Left ventricle myocardium inferior (tissue), 1 donor: ENCODE measurements at regions not wholly inside any gene's neighbourhood (a gene's known extent, or its start where the extent isn't known, plus 50 kb on each side); places are given as distances from the start of the nearest gene placed in this dataset.
"Not testable (repeated sequence)": the region's sequence is repeated elsewhere in the genome, so short reads cannot be mapped to it uniquely, and the experiment has no call there.

Experiments
- DNase-seq: peaks from one replicate; pipeline ENCODE4 v3.0.0-alpha.2; 2020
- H3K27ac ChIP-seq: fragments of 200-600 bp; replicated peaks from 2 replicates; pipeline ENCODE4 v1.8.0; 2021
- H3K27me3 ChIP-seq: fragments of 200-600 bp; 2 replicates; pipeline ENCODE4 v1.8.0; 2021; ENCODE audit warnings: low read depth
- H3K36me3 ChIP-seq: fragments of 200-600 bp; 2 replicates; pipeline ENCODE4 v1.8.0; 2021
- H3K4me1 ChIP-seq: fragments of 200-600 bp; 2 replicates; pipeline ENCODE4 v1.8.0; 2021
- H3K4me3 ChIP-seq: fragments of 200-600 bp; 2 replicates; pipeline ENCODE4 v1.8.0; 2021; ENCODE audit warnings: mild to moderate bottlenecking, moderate library complexity
- H3K9me3 ChIP-seq: fragments of 200-600 bp; replicated peaks from 2 replicates; pipeline ENCODE4 v1.8.0; 2021
- CTCF ChIP-seq: fragments of 200-600 bp; IDR thresholded peaks from 2 replicates; pipeline ENCODE4 v1.8.0; 2021; ENCODE audit warnings: antibody characterized with exemption, mild to moderate bottlenecking, borderline replicate concordance
- intact Hi-C: fragments of 100-400 bp; cut with micrococcal nuclease; formaldehyde crosslinking; loops from one replicate; pipeline ENCODE4 v1.11.0; 2022
- donor health status: DM: no; HTN: yes; CAD: no; lungs with severe emphysema.

- no peaks in the 10 kb centered on the region for H3K4me1 ChIP-seq
These were observed 73.2 kb upstream of the NUP50 start for GRCh38 chr22:45090497-45090910.

GRCh38 chr22:45091254-45091854 lies 72.4 kb upstream of the NUP50 start:
- Histone ChIP-seq H3K36me3 (no peaks in the 10 kb centered on the region), H3K27me3 (peaks cover 99% of the 10 kb centered on the region), H3K9me3 (peaks cover 13% of the 10 kb centered on the region), H3K27ac (no peak overlapping the region), H3K4me1 (no peaks in the 10 kb centered on the region), H3K4me3 (no peak overlapping the region)
- no peak for TF ChIP-seq CTCF
- DNase-seq, result no peak
- intact Hi-C loops, result no loop called here

More at GRCh38 chr22:45090497-45090910, 73.2 kb upstream of the NUP50 start:
- Histone ChIP-seq H3K9me3 (peaks cover 13% of the 10 kb centered on the region), H3K27me3 (peaks cover 99% of the 10 kb centered on the region), H3K4me3 (no peak overlapping the region), H3K36me3 (no peaks in the 10 kb centered on the region), H3K27ac (no peak overlapping the region)
- intact Hi-C loops, result no loop called here
- no peak for DNase-seq
- TF ChIP-seq CTCF, result no peak

DNA sequence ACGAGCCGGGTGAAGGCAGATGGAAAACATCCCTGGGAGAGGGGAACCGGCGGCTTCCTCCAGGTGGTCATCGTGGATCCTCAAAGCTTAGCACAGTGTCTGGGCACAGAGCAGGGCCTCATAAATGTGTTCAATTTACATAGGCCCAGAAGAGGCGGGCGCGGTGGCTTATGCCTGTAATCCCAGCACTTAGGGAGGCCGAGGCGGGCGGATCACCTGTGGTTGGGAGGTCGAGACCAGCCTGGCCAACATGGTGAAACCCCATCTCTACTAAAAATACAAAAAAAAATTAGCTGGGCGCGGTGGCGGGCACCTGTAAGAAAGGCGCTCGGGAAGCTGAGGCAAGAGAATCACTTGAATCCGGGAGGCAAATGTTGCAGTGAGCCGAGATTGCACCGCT lies 71.8 kb upstream of the NUP50 start:
- intact Hi-C loops, H3K27ac ChIP-seq, H3K4me3 ChIP-seq, H3K4me1 ChIP-seq, DNase-seq, H3K36me3 ChIP-seq: not testable (repeated sequence)
- Histone ChIP-seq H3K27me3 (peaks cover 99% of the 10 kb centered on the region), H3K9me3 (peaks cover 13% of the 10 kb centered on the region)

DNA sequence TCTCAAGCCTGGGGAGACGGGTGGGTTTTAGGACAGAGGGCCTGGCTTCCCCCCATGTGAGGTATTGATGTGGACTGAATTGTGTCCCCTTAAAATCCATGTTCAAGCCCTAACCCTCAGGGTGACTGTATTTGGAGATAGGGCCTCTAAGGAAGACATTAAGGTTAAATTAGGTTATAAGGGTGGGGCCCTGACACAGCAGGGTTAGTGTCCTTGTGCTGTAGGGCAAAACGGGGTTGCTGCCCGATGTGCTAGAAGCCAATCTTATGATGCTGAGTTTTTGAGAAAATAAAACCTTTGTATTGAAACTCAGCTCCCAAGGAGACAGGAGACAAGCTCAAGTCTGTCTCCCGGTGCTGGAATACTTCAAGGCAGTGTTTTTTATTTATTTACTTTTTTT lies 71.1 kb upstream of the NUP50 start:
- H3K4me1 ChIP-seq, result no peaks in the 10 kb centered on the region

DNA sequence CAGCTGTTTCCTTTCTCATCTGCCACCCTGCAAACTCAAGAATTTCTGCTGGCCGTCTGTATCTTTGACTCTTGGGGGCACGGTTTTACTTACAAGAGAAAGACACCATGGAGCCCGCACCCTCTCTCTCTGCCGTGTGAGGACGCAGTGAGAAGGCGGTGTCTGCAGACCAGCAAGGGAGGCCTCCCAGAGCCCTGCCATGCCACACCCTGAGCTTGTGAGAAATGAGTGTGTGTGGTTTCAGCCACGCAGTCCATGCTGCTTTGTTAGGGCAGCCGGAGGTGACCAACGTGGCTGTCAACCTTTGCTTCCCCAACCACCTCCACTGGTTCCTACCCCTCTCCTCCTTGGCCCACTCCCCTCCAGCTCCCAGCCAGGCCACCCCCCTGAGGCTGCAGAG lies 70.1 kb upstream of the NUP50 start:
- intact Hi-C loops, result no loop called here
- TF ChIP-seq CTCF, result no peak
- H3K27me3 ChIP-seq, result peaks cover 96% of the 10 kb centered on the region
- no peaks in the 10 kb centered on the region for H3K4me1 ChIP-seq
- peaks cover 13% of the 10 kb centered on the region for H3K9me3 ChIP-seq
- H3K4me3 ChIP-seq, result no peak overlapping the region
- no peak for DNase-seq
- H3K27ac ChIP-seq, result no peak overlapping the region
- no peaks in the 10 kb centered on the region for H3K36me3 ChIP-seq

More for the DNA sequence above, 71.1 kb upstream of the NUP50 start:
- H3K27ac ChIP-seq, result no peak overlapping the region
- intact Hi-C loops, result no loop called here
- no peak for TF ChIP-seq CTCF
- peaks cover 99% of the 10 kb centered on the region for H3K27me3 ChIP-seq
- H3K9me3 ChIP-seq, result peaks cover 13% of the 10 kb centered on the region
- H3K4me3 ChIP-seq, result no peak overlapping the region
- H3K36me3 ChIP-seq, result no peaks in the 10 kb centered on the region
- no peak for DNase-seq

- no peak for TF ChIP-seq CTCF
- no peak overlapping the region for H3K4me3 ChIP-seq
- no peaks in the 10 kb centered on the region for H3K36me3 ChIP-seq
- no peaks in the 10 kb centered on the region for H3K4me1 ChIP-seq
- DNase-seq, result no peak
- peaks cover 13% of the 10 kb centered on the region for H3K9me3 ChIP-seq
- H3K27ac ChIP-seq, result no peak overlapping the region
- intact Hi-C loops, result no loop called here
- peaks cover 96% of the 10 kb centered on the region for H3K27me3 ChIP-seq
These were observed 69.5 kb upstream of the NUP50 start for GRCh38 chr22:45094081-45094720.
